ENCODE measurements at regions not wholly inside any gene's neighbourhood (a gene's known extent, or its start where the extent isn't known, plus 50 kb on each side); places are given as distances from the start of the nearest gene placed in this dataset.

GRCh38 chr22:44615146-44615545 is 86.9 kb upstream of the PRR5 start:
- DNase-seq (ENCODE audit: low read depth in 3 of 3), result no peak

- no peak for DNase-seq (ENCODE audit: low read depth in 3 of 3)
Measured at GRCh38 chr22:44613196-44613595, 88.8 kb upstream of the PRR5 start.

- no peak for DNase-seq (ENCODE audit: low read depth in 3 of 3)
Measured at GRCh38 chr22:44611880-44612496, 90.0 kb upstream of the PRR5 start.

GRCh38 chr22:44610071-44610470 is 91.9 kb upstream of the PRR5 start:
- no peak for DNase-seq (ENCODE audit: low read depth in 3 of 3)

GRCh38 chr22:44609400-44609988 is 92.5 kb upstream of the PRR5 start:
- DNase-seq (ENCODE audit: low read depth in 3 of 3), result no peak

GRCh38 chr22:44608597-44609399 is 93.2 kb upstream of the PRR5 start:
- DNase-seq (ENCODE audit: low read depth in 3 of 3), result no peak

GRCh38 chr22:44606126-44606525 is 95.9 kb upstream of the PRR5 start:
- no peak for DNase-seq (ENCODE audit: low read depth in 3 of 3)

GRCh38 chr22:44605486-44605885 is 96.5 kb upstream of the PRR5 start:
- DNase-seq (ENCODE audit: low read depth in 3 of 3), result no peak

GRCh38 chr22:44604991-44605390 is 97.0 kb upstream of the PRR5 start:
- no peak for DNase-seq (ENCODE audit: low read depth in 3 of 3)

- DNase-seq (ENCODE audit: low read depth in 3 of 3), result no peak
Measured at GRCh38 chr22:44604455-44604854, 97.5 kb upstream of the PRR5 start.

- no peak for DNase-seq (ENCODE audit: low read depth in 3 of 3)
Measured at GRCh38 chr22:44603767-44604166, 98.2 kb upstream of the PRR5 start.

GRCh38 chr22:44601725-44602124 is 100.3 kb upstream of the PRR5 start:
- no peak for DNase-seq (ENCODE audit: low read depth in 3 of 3)

GRCh38 chr22:44601189-44601588 is 100.8 kb upstream of the PRR5 start:
- DNase-seq (ENCODE audit: low read depth in 3 of 3), result no peak

GRCh38 chr22:44600207-44600785 is 101.7 kb upstream of the PRR5 start:
- no peak for DNase-seq (ENCODE audit: low read depth in 3 of 3)

GRCh38 chr22:44599500-44600140 is 101.6 kb upstream of the RTL6 start:
- DNase-seq (ENCODE audit: low read depth in 3 of 3), result no peak

- no peak for DNase-seq (ENCODE audit: low read depth in 3 of 3)
Measured at GRCh38 chr22:44599084-44599483, 101.1 kb upstream of the RTL6 start.

GRCh38 chr22:44597616-44598015 is 99.6 kb upstream of the RTL6 start:
- DNase-seq (ENCODE audit: low read depth in 3 of 3), result no peak

GRCh38 chr22:44596396-44597125 is 98.5 kb upstream of the RTL6 start:
- DNase-seq (ENCODE audit: low read depth in 3 of 3), result no peak

GRCh38 chr22:44595841-44596341 is 97.9 kb upstream of the RTL6 start:
- DNase-seq (ENCODE audit: low read depth in 3 of 3), result no peak

GRCh38 chr22:44594951-44595350 is 96.9 kb upstream of the RTL6 start:
- DNase-seq (ENCODE audit: low read depth in 3 of 3), result no peak

GRCh38 chr22:44592824-44593148 is 94.8 kb upstream of the RTL6 start:
- DNase-seq (ENCODE audit: low read depth in 3 of 3), result no peak
